ENCODE measurements at regions not wholly inside any gene's neighbourhood (a gene's known extent, or its start where the extent isn't known, plus 50 kb on each side); places are given as distances from the start of the nearest gene placed in this dataset.

DNA sequence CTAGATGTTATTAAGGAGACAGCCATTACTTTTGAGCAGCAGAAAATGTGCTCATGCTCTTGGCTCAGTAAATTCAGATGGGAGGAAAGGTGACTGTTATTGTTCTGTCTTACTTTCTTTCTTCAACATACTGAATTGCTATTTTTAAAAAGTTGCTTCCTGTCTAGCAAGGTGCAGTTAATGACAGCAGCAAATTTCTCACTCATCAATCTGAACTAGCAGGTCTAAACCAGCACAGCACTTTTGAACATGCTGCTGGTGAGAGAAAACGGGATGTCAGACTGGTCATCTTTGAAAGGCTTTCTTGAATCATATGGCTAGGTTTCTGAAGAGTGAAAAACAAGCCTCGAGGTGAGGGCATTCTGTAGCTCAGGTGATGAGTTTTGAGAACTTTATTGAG lies 384.7 kb downstream of the MFSD1 start:
- H3K36me3 ChIP-seq, result no peaks in the 10 kb centered on the region
- DNase-seq (ENCODE audit: low spot score), result no peak
- no peak overlapping the region for H3K4me3 ChIP-seq
- intact Hi-C loops (cut with DNase I), result no loop called here
- no peaks in the 10 kb centered on the region for H3K9me3 ChIP-seq
- H3K4me1 ChIP-seq (replicated peaks), result no peaks in the 10 kb centered on the region
- WGBS, result 44% methylated on average over 2 of the region's 2 CpGs
- no peaks in the 10 kb centered on the region for H3K27me3 ChIP-seq (replicated peaks; ENCODE audit: insufficient read depth)
- TF ChIP-seq POLR2AphosphoS5 (IDR thresholded peaks at IDR 0.05) (no peak), CTCF (IDR thresholded peaks at IDR 0.05) (no peak), POLR2A (IDR thresholded peaks at IDR 0.05) (no peak)
- no peak overlapping the region for H3K27ac ChIP-seq

- Histone ChIP-seq H3K27ac (no peak overlapping the region), H3K4me3 (no peak overlapping the region), H3K27me3 (replicated peaks; ENCODE audit: insufficient read depth) (no peaks in the 10 kb centered on the region), H3K36me3 (no peaks in the 10 kb centered on the region), H3K4me1 (replicated peaks) (no peaks in the 10 kb centered on the region), H3K9me3 (no peaks in the 10 kb centered on the region)
- WGBS, result 73% methylated on average over 10 of the region's 10 CpGs
- no peak for DNase-seq (ENCODE audit: low spot score)
- no peak for TF ChIP-seq POLR2A (IDR thresholded peaks at IDR 0.05)
- intact Hi-C loops (cut with DNase I), result no loop called here
Measured at GRCh38 chr3:159187232-159187631, 385.4 kb downstream of the MFSD1 start.

- Histone ChIP-seq H3K36me3 (no peaks in the 10 kb centered on the region), H3K27ac (no peak overlapping the region), H3K4me3 (no peak overlapping the region), H3K27me3 (replicated peaks; ENCODE audit: insufficient read depth) (no peaks in the 10 kb centered on the region), H3K9me3 (no peaks in the 10 kb centered on the region), H3K4me1 (replicated peaks) (no peaks in the 10 kb centered on the region)
- DNase-seq (ENCODE audit: low spot score), result no peak
- WGBS, result 87% methylated on average over 6 of the region's 6 CpGs
- TF ChIP-seq POLR2A (IDR thresholded peaks at IDR 0.05), result no peak
- no peak for TF ChIP-seq CTCF (IDR thresholded peaks at IDR 0.05)
- no peak for TF ChIP-seq POLR2AphosphoS5 (IDR thresholded peaks at IDR 0.05)
- intact Hi-C loops (cut with DNase I), result no loop called here
Measured at GRCh38 chr3:159187706-159188105, 385.9 kb downstream of the MFSD1 start.

GRCh38 chr3:159189994-159190669 lies 388.3 kb downstream of the MFSD1 start:
- Histone ChIP-seq H3K4me1 (replicated peaks) (no peaks in the 10 kb centered on the region), H3K9me3 (no peaks in the 10 kb centered on the region), H3K4me3 (no peak overlapping the region), H3K36me3 (no peaks in the 10 kb centered on the region), H3K27me3 (replicated peaks; ENCODE audit: insufficient read depth) (no peaks in the 10 kb centered on the region), H3K27ac (peak overlapping the region in 1 of 2 donors; percentile 12)
- 54% methylated on average over 4 of the region's 4 CpGs for WGBS
- no peak for DNase-seq (ENCODE audit: low spot score)
- no peak for TF ChIP-seq POLR2AphosphoS5 (IDR thresholded peaks at IDR 0.05)
- TF ChIP-seq POLR2A (IDR thresholded peaks at IDR 0.05), result no peak
- TF ChIP-seq CTCF (IDR thresholded peaks at IDR 0.05), result no peak
- intact Hi-C loops (cut with DNase I), result no loop called here

- no peaks in the 10 kb centered on the region for H3K4me1 ChIP-seq (replicated peaks)
- no peak overlapping the region for H3K4me3 ChIP-seq
- H3K27me3 ChIP-seq (replicated peaks; ENCODE audit: insufficient read depth), result no peaks in the 10 kb centered on the region
- no peaks in the 10 kb centered on the region for H3K36me3 ChIP-seq
- intact Hi-C loops (cut with DNase I), result no loop called here
- H3K27ac ChIP-seq, result peak overlapping the region in 1 of 2 donors; percentile 11
- DNase-seq (ENCODE audit: low spot score), result no peak
- TF ChIP-seq POLR2AphosphoS5 (IDR thresholded peaks at IDR 0.05) (peak; percentile 18), POLR2A (IDR thresholded peaks at IDR 0.05) (no peak), CTCF (IDR thresholded peaks at IDR 0.05) (no peak)
- no peaks in the 10 kb centered on the region for H3K9me3 ChIP-seq
- WGBS, result 15% methylated on average over 4 of the region's 4 CpGs
Measured at GRCh38 chr3:159191447-159191846, 389.6 kb downstream of the MFSD1 start.
